ENCODE measurements at regions not wholly inside any gene's neighbourhood (a gene's known extent, or its start where the extent isn't known, plus 50 kb on each side); places are given as distances from the start of the nearest gene placed in this dataset.

DNA sequence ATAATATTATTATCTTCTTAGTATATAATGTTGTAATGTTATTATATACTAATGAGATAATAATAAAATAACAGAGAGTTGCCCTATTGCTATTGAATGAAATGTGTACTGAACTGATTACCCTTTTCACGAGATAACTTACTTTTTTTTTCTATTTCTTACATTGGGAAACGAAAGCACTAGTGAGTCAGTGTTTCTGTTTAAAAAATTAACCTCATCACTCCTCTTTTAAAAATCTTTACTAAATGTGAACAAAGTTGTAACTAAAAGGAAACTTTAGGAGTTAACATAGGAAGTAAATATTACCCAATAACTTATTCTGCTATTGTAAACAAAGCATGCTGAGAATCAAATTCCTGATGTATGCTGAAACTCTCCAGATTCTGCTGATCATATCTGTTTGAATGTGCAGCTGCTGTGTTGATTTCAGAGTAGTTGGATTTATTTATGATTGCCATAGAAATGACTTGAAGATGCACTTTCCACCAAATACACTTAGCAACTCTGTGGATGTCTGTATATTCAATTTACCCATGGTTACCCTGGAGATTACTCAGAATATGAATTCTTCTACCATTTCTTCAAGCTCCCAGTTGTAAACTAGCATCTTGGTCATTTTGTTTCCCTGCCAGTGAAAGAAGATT, 523.4 kb downstream of the TENT5A start:
- TF ChIP-seq, protein P1, sequence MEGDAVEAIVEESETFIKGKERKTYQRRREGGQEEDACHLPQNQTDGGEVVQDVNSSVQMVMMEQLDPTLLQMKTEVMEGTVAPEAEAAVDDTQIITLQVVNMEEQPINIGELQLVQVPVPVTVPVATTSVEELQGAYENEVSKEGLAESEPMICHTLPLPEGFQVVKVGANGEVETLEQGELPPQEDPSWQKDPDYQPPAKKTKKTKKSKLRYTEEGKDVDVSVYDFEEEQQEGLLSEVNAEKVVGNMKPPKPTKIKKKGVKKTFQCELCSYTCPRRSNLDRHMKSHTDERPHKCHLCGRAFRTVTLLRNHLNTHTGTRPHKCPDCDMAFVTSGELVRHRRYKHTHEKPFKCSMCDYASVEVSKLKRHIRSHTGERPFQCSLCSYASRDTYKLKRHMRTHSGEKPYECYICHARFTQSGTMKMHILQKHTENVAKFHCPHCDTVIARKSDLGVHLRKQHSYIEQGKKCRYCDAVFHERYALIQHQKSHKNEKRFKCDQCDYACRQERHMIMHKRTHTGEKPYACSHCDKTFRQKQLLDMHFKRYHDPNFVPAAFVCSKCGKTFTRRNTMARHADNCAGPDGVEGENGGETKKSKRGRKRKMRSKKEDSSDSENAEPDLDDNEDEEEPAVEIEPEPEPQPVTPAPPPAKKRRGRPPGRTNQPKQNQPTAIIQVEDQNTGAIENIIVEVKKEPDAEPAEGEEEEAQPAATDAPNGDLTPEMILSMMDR (IDR thresholded peaks at IDR 0.05) = no peak
- Histone ChIP-seq H3K4me3 (no peak overlapping the region), H3K27me3 (no peaks in the 10 kb centered on the region), H3K9me3 (no peaks in the 10 kb centered on the region), H3K27ac (no peak overlapping the region), H3K36me3 (no peaks in the 10 kb centered on the region), H3K4me1 (peaks cover 0 to 14% (median 0%) of the 10 kb centered on the region in 4 donors)
- no peak for DNase-seq
- intact Hi-C loops (cut with DNase I; ENCODE audit: low total_unique reads) = no loop called here

DNA sequence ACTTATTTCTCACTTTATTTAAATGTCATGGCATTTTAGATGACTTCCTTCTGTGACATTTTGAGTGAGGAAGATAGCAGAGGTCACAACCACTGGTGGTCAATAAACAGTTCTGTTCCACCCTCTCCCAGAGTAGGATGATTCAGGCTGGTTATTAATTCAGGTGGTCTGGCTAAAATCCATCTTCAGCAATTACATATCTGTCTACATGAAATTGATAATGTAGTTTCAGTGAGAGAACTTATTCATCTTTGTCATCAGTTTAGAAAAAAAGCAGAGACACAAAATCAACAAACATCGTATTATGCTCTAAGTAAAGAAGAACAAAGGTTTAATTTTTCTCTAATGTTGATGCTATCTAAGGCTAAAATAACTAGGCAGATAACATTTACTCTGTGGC, 525.5 kb downstream of the TENT5A start:
- peaks cover 0 to 19% (median 0%) of the 10 kb centered on the region in 4 donors for H3K4me1 ChIP-seq
- no peaks in the 10 kb centered on the region for H3K27me3 ChIP-seq
- H3K36me3 ChIP-seq = no peaks in the 10 kb centered on the region
- no peak overlapping the region for H3K4me3 ChIP-seq
- no peak for DNase-seq
- intact Hi-C loops (cut with DNase I; ENCODE audit: low total_unique reads) = no loop called here
- H3K27ac ChIP-seq = no peak overlapping the region
- H3K9me3 ChIP-seq = no peaks in the 10 kb centered on the region
- TF ChIP-seq, protein P1 (IDR thresholded peaks at IDR 0.05) = no peak

DNA sequence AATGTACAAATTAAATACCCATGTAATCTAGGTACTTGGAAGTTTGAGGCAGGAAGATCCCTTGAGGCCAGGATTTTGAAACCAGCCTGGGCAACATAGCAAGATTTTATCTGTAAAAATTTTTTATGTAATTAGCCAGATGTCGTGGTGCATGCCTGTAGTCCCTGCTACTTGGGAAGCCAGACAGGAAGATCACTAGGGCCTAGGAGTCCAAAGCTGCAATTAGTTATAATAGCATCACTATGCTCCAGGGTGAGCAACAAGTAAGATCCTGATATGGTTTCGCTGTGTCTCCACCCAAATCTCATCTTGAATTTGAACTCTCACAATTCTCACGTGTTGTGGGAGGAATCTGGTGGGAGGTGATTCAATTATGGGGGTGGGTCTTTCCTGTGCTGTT, 535.8 kb downstream of the TENT5A start:
- intact Hi-C loops (cut with DNase I; ENCODE audit: low total_unique reads) = no loop called here
- DNase-seq = no peak
- Histone ChIP-seq H3K4me3 (no peak overlapping the region), H3K4me1 (peaks cover 0 to under 1% (median 0%) of the 10 kb centered on the region in 4 donors), H3K27me3 (no peaks in the 10 kb centered on the region), H3K36me3 (no peaks in the 10 kb centered on the region), H3K9me3 (peaks cover 0 to 4% (median 0%) of the 10 kb centered on the region in 3 donors), H3K27ac (no peak overlapping the region)
- TF ChIP-seq, protein P1 (IDR thresholded peaks at IDR 0.05) = no peak

DNA sequence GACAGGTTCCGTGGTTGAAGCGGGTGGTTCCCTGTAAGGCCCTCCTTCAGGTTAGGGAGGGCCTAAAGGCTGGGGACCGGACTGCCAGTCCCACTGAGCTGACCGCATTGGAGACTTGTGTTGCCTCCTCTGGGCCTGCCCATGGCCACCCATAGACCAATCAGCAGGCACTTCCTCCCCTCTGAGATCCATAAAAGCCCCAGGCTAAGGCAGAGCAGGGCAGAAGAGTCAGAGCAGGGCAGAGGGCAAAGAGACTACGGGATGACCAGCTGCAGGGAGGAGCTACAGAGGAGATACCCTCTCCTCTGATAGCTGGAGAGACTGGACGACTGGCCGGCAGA, 537.4 kb downstream of the TENT5A start:
- DNase-seq = no peak
- no peaks in the 10 kb centered on the region for H3K4me1 ChIP-seq
- TF ChIP-seq, protein P1 (IDR thresholded peaks at IDR 0.05) = no peak
- intact Hi-C loops (cut with DNase I; ENCODE audit: low total_unique reads) = no loop called here
- H3K27ac ChIP-seq = no peak overlapping the region
- H3K36me3 ChIP-seq = no peaks in the 10 kb centered on the region
- H3K4me3 ChIP-seq = no peak overlapping the region
- peaks cover 0 to 4% (median 0%) of the 10 kb centered on the region in 3 donors for H3K9me3 ChIP-seq
- no peaks in the 10 kb centered on the region for H3K27me3 ChIP-seq

DNA sequence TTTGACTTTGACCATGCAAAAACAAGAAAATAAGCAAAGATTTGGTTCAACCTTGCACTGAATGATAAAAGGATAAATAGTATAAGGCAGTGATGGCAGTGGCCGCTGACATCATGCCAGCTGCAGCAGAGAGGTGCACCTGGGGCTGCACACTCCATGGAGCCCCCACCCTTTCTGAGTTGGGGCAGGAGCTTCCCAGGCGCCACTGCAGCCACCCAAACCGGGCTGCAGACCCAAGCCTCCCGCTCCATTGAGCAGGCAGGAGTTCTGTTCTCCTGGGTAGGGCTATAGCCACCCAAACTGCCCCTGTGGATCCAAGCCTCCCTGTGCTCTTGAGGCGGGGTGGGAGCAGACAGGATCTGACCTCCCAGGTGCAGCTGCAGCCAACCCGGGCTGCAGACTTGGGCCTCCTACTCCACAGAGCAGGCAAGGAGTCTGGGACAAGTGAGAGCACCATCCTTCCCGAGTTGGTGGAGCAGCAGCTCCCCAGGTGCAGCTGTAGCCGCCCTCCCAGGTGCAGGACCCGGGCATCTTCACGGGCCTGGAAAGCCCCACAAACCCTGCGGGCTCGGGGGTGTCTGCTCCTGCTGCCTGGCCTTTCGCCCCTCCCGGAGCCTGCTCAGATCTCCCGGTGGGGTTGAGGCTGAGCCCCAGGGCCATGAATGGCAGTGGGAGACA, 537.9 kb downstream of the TENT5A start:
- Histone ChIP-seq H3K9me3 (peaks cover 0 to 4% (median 0%) of the 10 kb centered on the region in 3 donors), H3K4me3 (no peak overlapping the region), H3K36me3 (no peaks in the 10 kb centered on the region), H3K4me1 (no peaks in the 10 kb centered on the region), H3K27ac (no peak overlapping the region), H3K27me3 (no peaks in the 10 kb centered on the region)
- intact Hi-C loops (cut with DNase I; ENCODE audit: low total_unique reads) = no loop called here
- TF ChIP-seq, protein P1 (IDR thresholded peaks at IDR 0.05) = no peak
- no peak for DNase-seq
